ENCODE measurements at regions not wholly inside any gene's neighbourhood (a gene's known extent, or its start where the extent isn't known, plus 50 kb on each side); places are given as distances from the start of the nearest gene placed in this dataset.

GRCh38 chr14:84809158-84809557 is 720.8 kb upstream of the FLRT2 start:
- TF ChIP-seq EZH2phosphoT487 (IDR thresholded peaks at IDR 0.05; ENCODE audit: insufficient read depth, low read depth) (no peak), EZH2 (IDR thresholded peaks at IDR 0.05; ENCODE audit: insufficient read depth, poor library complexity, severe bottlenecking) (no peak)
